Activated naive CD8-positive, alpha-beta T cell treated with anti-CD3 and anti-CD28 coated beads for 36 hours (primary cell): ENCODE measurements at regions not wholly inside any gene's neighbourhood (a gene's known extent, or its start where the extent isn't known, plus 50 kb on each side); places are given as distances from the start of the nearest gene placed in this dataset.

Experiments used
- DNase-seq: peaks from one replicate; pipeline ENCODE4 v3.0.0; 2021
- H3K27ac Mint-ChIP-seq: one replicate; pipeline ENCODE4 v1.8.0; 2022; ENCODE audit warnings: mild to moderate bottlenecking, moderate library complexity, mixed read lengths
- H3K27me3 Mint-ChIP-seq: one replicate; pipeline ENCODE4 v1.8.0; 2022; ENCODE audit warnings: mild to moderate bottlenecking, mixed read lengths
- H3K36me3 Mint-ChIP-seq: one replicate; pipeline ENCODE4 v1.8.0; 2021; ENCODE audit warnings: mild to moderate bottlenecking, mixed read lengths
- H3K4me1 Mint-ChIP-seq: one replicate; pipeline ENCODE4 v1.8.0; 2021; ENCODE audit warnings: mixed read lengths
- H3K4me3 Mint-ChIP-seq: one replicate; pipeline ENCODE4 v1.8.0; 2022; ENCODE audit warnings: mild to moderate bottlenecking, moderate library complexity, mixed read lengths
- H3K9me3 Mint-ChIP-seq: one replicate; pipeline ENCODE4 v1.8.0; 2022; ENCODE audit warnings: mixed read lengths

- H3K36me3 Mint-ChIP-seq, result no peaks in the 10 kb centered on the region
- H3K4me3 Mint-ChIP-seq, result no peak overlapping the region
- no peak overlapping the region for H3K27ac Mint-ChIP-seq
- H3K4me1 Mint-ChIP-seq, result no peaks in the 10 kb centered on the region
- H3K9me3 Mint-ChIP-seq, result peaks cover 5% of the 10 kb centered on the region
- no peak for DNase-seq
- H3K27me3 Mint-ChIP-seq, result no peaks in the 10 kb centered on the region
These were observed 910.7 kb downstream of the TFAP2A start for GRCh38 chr6:9504191-9504590.

- Mint-ChIP-seq H3K9me3 (peaks cover 5% of the 10 kb centered on the region), H3K4me3 (no peak overlapping the region), H3K27ac (no peak overlapping the region), H3K27me3 (no peaks in the 10 kb centered on the region), H3K4me1 (no peaks in the 10 kb centered on the region), H3K36me3 (no peaks in the 10 kb centered on the region)
- no peak for DNase-seq
These were observed 911.6 kb downstream of the TFAP2A start for GRCh38 chr6:9503111-9503761.

GRCh38 chr6:9499709-9500108, 915.2 kb downstream of the TFAP2A start:
- no peaks in the 10 kb centered on the region for H3K4me1 Mint-ChIP-seq
- H3K36me3 Mint-ChIP-seq, result no peaks in the 10 kb centered on the region
- H3K27ac Mint-ChIP-seq, result no peak overlapping the region
- peaks cover 2% of the 10 kb centered on the region for H3K9me3 Mint-ChIP-seq
- no peaks in the 10 kb centered on the region for H3K27me3 Mint-ChIP-seq
- no peak overlapping the region for H3K4me3 Mint-ChIP-seq
- DNase-seq, result no peak

GRCh38 chr6:9496837-9497236, 918.0 kb downstream of the TFAP2A start:
- H3K27ac Mint-ChIP-seq, result no peak overlapping the region
- H3K27me3 Mint-ChIP-seq, result no peaks in the 10 kb centered on the region
- H3K36me3 Mint-ChIP-seq, result no peaks in the 10 kb centered on the region
- peaks cover 2% of the 10 kb centered on the region for H3K9me3 Mint-ChIP-seq
- no peaks in the 10 kb centered on the region for H3K4me1 Mint-ChIP-seq
- H3K4me3 Mint-ChIP-seq, result no peak overlapping the region
- no peak for DNase-seq

GRCh38 chr6:9494864-9495263, 920.0 kb downstream of the TFAP2A start:
- H3K27ac Mint-ChIP-seq, result no peak overlapping the region
- H3K4me3 Mint-ChIP-seq, result no peak overlapping the region
- no peak for DNase-seq
- no peaks in the 10 kb centered on the region for H3K4me1 Mint-ChIP-seq
- peaks cover 2% of the 10 kb centered on the region for H3K9me3 Mint-ChIP-seq
- no peaks in the 10 kb centered on the region for H3K27me3 Mint-ChIP-seq
- no peaks in the 10 kb centered on the region for H3K36me3 Mint-ChIP-seq

- H3K36me3 Mint-ChIP-seq, result no peaks in the 10 kb centered on the region
- no peak overlapping the region for H3K27ac Mint-ChIP-seq
These were observed 922.1 kb downstream of the TFAP2A start for GRCh38 chr6:9492790-9493189.

GRCh38 chr6:9487128-9487527, 927.7 kb downstream of the TFAP2A start:
- Mint-ChIP-seq H3K9me3 (no peaks in the 10 kb centered on the region), H3K27me3 (no peaks in the 10 kb centered on the region), H3K27ac (no peak overlapping the region), H3K36me3 (no peaks in the 10 kb centered on the region), H3K4me1 (no peaks in the 10 kb centered on the region), H3K4me3 (no peak overlapping the region)
- no peak for DNase-seq

More at GRCh38 chr6:9492790-9493189, 922.1 kb downstream of the TFAP2A start:
- Mint-ChIP-seq H3K27me3 (no peaks in the 10 kb centered on the region), H3K4me3 (no peak overlapping the region), H3K4me1 (no peaks in the 10 kb centered on the region), H3K9me3 (peaks cover 2% of the 10 kb centered on the region)
- no peak for DNase-seq

- no peaks in the 10 kb centered on the region for H3K27me3 Mint-ChIP-seq
- no peak overlapping the region for H3K27ac Mint-ChIP-seq
- H3K9me3 Mint-ChIP-seq, result no peaks in the 10 kb centered on the region
- no peak for DNase-seq
- H3K4me1 Mint-ChIP-seq, result no peaks in the 10 kb centered on the region
- no peaks in the 10 kb centered on the region for H3K36me3 Mint-ChIP-seq
- no peak overlapping the region for H3K4me3 Mint-ChIP-seq
These were observed 928.9 kb downstream of the TFAP2A start for GRCh38 chr6:9485992-9486391.

- no peaks in the 10 kb centered on the region for H3K4me1 Mint-ChIP-seq
These were observed 930.2 kb downstream of the TFAP2A start for GRCh38 chr6:9484686-9485085.

GRCh38 chr6:9484091-9484490, 930.8 kb downstream of the TFAP2A start:
- no peak overlapping the region for H3K4me3 Mint-ChIP-seq
- no peaks in the 10 kb centered on the region for H3K36me3 Mint-ChIP-seq
- H3K27ac Mint-ChIP-seq, result no peak overlapping the region
- no peaks in the 10 kb centered on the region for H3K27me3 Mint-ChIP-seq
- no peaks in the 10 kb centered on the region for H3K9me3 Mint-ChIP-seq
- H3K4me1 Mint-ChIP-seq, result no peaks in the 10 kb centered on the region
- no peak for DNase-seq

More at GRCh38 chr6:9484686-9485085, 930.2 kb downstream of the TFAP2A start:
- Mint-ChIP-seq H3K9me3 (no peaks in the 10 kb centered on the region), H3K4me3 (no peak overlapping the region), H3K36me3 (no peaks in the 10 kb centered on the region), H3K27me3 (no peaks in the 10 kb centered on the region), H3K27ac (no peak overlapping the region)
- no peak for DNase-seq

- Mint-ChIP-seq H3K4me1 (no peaks in the 10 kb centered on the region), H3K27me3 (no peaks in the 10 kb centered on the region), H3K4me3 (no peak overlapping the region), H3K36me3 (no peaks in the 10 kb centered on the region), H3K27ac (no peak overlapping the region), H3K9me3 (no peaks in the 10 kb centered on the region)
- no peak for DNase-seq
These were observed 932.7 kb downstream of the TFAP2A start for GRCh38 chr6:9482030-9482738.

- no peak for DNase-seq
- no peaks in the 10 kb centered on the region for H3K4me1 Mint-ChIP-seq
- H3K36me3 Mint-ChIP-seq, result no peaks in the 10 kb centered on the region
- H3K4me3 Mint-ChIP-seq, result no peak overlapping the region
- H3K27ac Mint-ChIP-seq, result no peak overlapping the region
- no peaks in the 10 kb centered on the region for H3K27me3 Mint-ChIP-seq
- no peaks in the 10 kb centered on the region for H3K9me3 Mint-ChIP-seq
These were observed 933.4 kb downstream of the TFAP2A start for GRCh38 chr6:9481292-9482029.

- Mint-ChIP-seq H3K4me3 (no peak overlapping the region), H3K27ac (no peak overlapping the region), H3K27me3 (no peaks in the 10 kb centered on the region), H3K4me1 (no peaks in the 10 kb centered on the region), H3K9me3 (no peaks in the 10 kb centered on the region), H3K36me3 (no peaks in the 10 kb centered on the region)
- DNase-seq, result no peak
These were observed 946.6 kb downstream of the TFAP2A start for GRCh38 chr6:9468277-9468676.

- no peaks in the 10 kb centered on the region for H3K27me3 Mint-ChIP-seq
- no peak overlapping the region for H3K27ac Mint-ChIP-seq
- H3K36me3 Mint-ChIP-seq, result no peaks in the 10 kb centered on the region
- no peaks in the 10 kb centered on the region for H3K4me1 Mint-ChIP-seq
- H3K9me3 Mint-ChIP-seq, result no peaks in the 10 kb centered on the region
- H3K4me3 Mint-ChIP-seq, result no peak overlapping the region
- no peak for DNase-seq
These were observed 947.1 kb downstream of the TFAP2A start for GRCh38 chr6:9467741-9468140.

- H3K36me3 Mint-ChIP-seq, result no peaks in the 10 kb centered on the region
- no peak overlapping the region for H3K27ac Mint-ChIP-seq
- no peaks in the 10 kb centered on the region for H3K9me3 Mint-ChIP-seq
- no peaks in the 10 kb centered on the region for H3K4me1 Mint-ChIP-seq
- H3K27me3 Mint-ChIP-seq, result no peaks in the 10 kb centered on the region
- DNase-seq, result no peak
- no peak overlapping the region for H3K4me3 Mint-ChIP-seq
These were observed 950.3 kb downstream of the TFAP2A start for GRCh38 chr6:9464583-9464982.
